AG04449 (cell line): ENCODE measurements at regions not wholly inside any gene's neighbourhood (a gene's known extent, or its start where the extent isn't known, plus 50 kb on each side); places are given as distances from the start of the nearest gene placed in this dataset.
"Not testable (repeated sequence)": the region's sequence is repeated elsewhere in the genome, so short reads cannot be mapped to it uniquely, and the experiment has no call there.

ENCODE experiments used
- CTCF ChIA-PET: fragments of 350-600 bp; formaldehyde crosslinking; extraction: SDS; loops from one replicate; lab custom pipeline; 2021; ENCODE audit warnings: antibody characterized with exemption; lab: Yijun Ruan, JAX
- POLR2A ChIA-PET: fragments of 400-600, 350-600 bp; formaldehyde crosslinking; extraction: SDS; loops from one replicate; lab custom pipeline; 2020; ENCODE audit warnings: antibody characterized with exemption, inconsistent platforms; lab: Yijun Ruan, JAX
- DNase-seq: peaks from one replicate; pipeline ENCODE4 v3.0.0-alpha.2; 2010; ENCODE audit warnings: low read depth, low spot score
- H3K4me3 ChIP-seq: 2 replicates; pipeline ENCODE4 v1.5.1; 2011; ENCODE audit warnings: low read depth, mild to moderate bottlenecking, control low read depth, low read length
- CTCF ChIP-seq: IDR thresholded peaks from one replicate; pipeline ENCODE4 v1.5.1; 2011; ENCODE audit warnings: mild to moderate bottlenecking, moderate library complexity, low read length, control low read depth, inconsistent platforms; ENCODE audit not compliant: insufficient read depth; ENCODE audit errors: missing control alignments

GRCh38 chr11:127943763-127944162 lies 643.6 kb downstream of the ETS1 start:
- POLR2A ChIA-PET: no interaction called here
- TF ChIP-seq CTCF: no peak
- CTCF ChIA-PET: no interaction called here

GRCh38 chr11:127943152-127943551 lies 644.2 kb downstream of the ETS1 start:
- TF ChIP-seq CTCF: no peak
- no peak overlapping the region for H3K4me3 ChIP-seq
- no peak for DNase-seq
- POLR2A ChIA-PET: no interaction called here
- CTCF ChIA-PET: no interaction called here

More at GRCh38 chr11:127943763-127944162, 643.6 kb downstream of the ETS1 start:
- DNase-seq: no peak
- no peak overlapping the region for H3K4me3 ChIP-seq

GRCh38 chr11:127941554-127941953 lies 645.8 kb downstream of the ETS1 start:
- H3K4me3 ChIP-seq, CTCF ChIA-PET, DNase-seq, POLR2A ChIA-PET: not testable (repeated sequence)

GRCh38 chr11:127939000-127939399 lies 648.4 kb downstream of the ETS1 start:
- CTCF ChIA-PET: no interaction called here
- no peak for TF ChIP-seq CTCF

GRCh38 chr11:127935081-127935480 lies 652.3 kb downstream of the ETS1 start:
- DNase-seq: no peak
- no peak for TF ChIP-seq CTCF
- POLR2A ChIA-PET: no interaction called here
- no peak overlapping the region for H3K4me3 ChIP-seq
- CTCF ChIA-PET: no interaction called here

More at GRCh38 chr11:127939000-127939399, 648.4 kb downstream of the ETS1 start:
- H3K4me3 ChIP-seq: no peak overlapping the region
- no peak for DNase-seq
- POLR2A ChIA-PET: no interaction called here

- CTCF ChIA-PET, POLR2A ChIA-PET, DNase-seq, H3K4me3 ChIP-seq: not testable (repeated sequence)
Measured at GRCh38 chr11:127933961-127934360, 653.4 kb downstream of the ETS1 start.

GRCh38 chr11:127931803-127932202 lies 655.6 kb downstream of the ETS1 start:
- no peak overlapping the region for H3K4me3 ChIP-seq
- CTCF ChIA-PET: interaction anchor here (0.7 kb wide), 1 partner anchor 89 kb away, joined by 3 read pairs; no protein-coding TSS in a partner anchor
- POLR2A ChIA-PET: no interaction called here
- no peak for TF ChIP-seq CTCF
- DNase-seq: no peak
